NCI-H1092 (cell line): ENCODE measurements at regions not wholly inside any gene's neighbourhood (a gene's known extent, or its start where the extent isn't known, plus 50 kb on each side); places are given as distances from the start of the nearest gene placed in this dataset.
"Not testable (repeated sequence)": the region's sequence is repeated elsewhere in the genome, so short reads cannot be mapped to it uniquely, and the experiment has no call there.

ENCODE experiments used
- DNase-seq: peaks from one replicate; lab custom pipeline; 2025; lab: John Stamatoyannopoulos, UW

DNA sequence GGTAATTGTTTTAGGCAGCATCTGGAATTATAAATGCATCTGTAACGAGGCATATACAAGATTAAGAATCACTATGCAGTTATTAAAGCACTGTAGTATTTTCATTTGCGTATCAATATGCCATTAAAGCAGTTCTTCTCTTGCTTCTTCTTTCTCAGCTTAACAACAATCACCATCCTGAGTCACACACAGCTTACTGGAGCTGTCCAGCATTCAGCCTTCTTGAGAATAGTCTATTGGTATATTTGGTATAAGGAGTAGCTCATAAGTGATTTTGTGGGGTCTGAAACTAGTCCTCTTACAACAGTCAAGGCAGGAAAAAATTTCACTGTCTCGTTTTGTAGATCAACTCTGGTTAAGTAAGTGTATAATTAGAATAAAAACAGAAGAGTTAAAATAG, 523.0 kb upstream of the FOXG1 start:
- DNase-seq = no peak

DNA sequence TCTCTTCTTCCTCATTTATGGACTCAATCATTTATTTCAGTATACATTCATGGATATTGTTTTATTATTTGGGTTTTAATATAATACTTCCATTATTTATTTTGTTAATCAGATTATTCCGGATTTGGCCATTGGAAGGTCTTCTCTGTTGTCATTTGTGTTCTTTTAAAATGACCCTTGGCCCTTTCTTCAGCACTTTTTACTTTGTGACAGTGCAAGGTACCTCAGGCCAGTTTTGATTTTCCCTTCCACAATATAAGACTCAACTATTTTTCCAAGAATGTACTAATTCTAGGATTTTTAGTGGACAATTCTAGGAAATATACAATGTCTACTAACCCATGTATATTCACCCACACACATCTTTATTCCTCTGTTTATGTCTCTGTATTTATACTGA, 521.4 kb upstream of the FOXG1 start:
- no peak for DNase-seq

DNA sequence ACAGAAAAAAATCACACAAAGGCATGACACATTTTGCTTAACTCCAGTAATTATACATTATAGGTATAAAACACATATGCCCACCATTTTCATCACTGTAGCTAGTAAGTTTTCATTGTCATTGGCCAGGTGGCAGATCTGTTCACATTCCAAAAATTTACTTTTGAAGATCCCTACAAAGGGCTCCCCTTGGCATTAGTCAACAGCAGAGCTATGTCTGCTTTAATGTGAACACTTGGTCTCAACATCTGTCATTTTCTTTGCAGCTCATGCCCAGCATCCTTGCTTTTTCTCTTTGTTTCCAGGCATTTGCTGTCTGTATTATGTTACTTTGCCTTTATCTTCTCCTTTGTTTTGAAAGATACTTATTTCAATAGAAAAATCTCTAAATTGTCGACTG, 519.1 kb upstream of the FOXG1 start:
- DNase-seq = no peak

DNA sequence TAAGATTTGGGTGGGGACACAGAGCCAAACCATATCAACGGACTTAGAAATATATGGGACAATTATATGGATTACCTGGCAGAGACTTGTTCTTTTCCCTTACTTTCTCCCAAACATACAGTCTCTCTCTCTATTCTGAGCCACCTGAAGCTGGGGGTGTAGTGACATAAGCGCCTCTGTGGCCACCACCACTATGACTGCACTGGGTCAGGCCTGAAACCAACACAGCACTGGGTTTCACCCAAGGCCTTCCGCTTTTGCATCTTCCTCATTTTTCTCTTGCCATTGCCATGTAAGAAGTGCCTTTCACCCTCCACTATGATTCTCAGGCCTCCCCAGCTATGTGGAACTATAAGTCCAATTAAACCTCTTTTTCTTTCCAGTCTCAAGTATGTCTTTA, 514.5 kb upstream of the FOXG1 start:
- not testable (repeated sequence) for DNase-seq

DNA sequence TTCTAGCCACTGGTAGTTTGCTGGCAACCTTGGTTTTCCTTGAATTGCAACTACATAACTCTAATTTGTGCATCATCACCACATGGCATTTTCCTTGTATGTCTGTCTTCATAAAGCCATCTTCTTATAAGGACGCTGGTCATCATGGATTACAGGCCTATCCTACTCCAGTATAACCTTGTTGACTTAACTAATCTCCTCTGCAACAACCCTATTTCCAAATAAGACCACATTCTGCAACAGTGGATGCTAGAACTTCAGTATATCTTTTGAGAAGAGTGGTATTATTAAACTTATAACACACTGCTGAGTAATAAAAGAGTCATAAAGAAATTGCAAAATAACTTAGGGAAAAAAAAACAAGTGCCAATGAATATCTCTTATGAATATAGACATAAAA, 511.8 kb upstream of the FOXG1 start:
- DNase-seq = no peak

DNA sequence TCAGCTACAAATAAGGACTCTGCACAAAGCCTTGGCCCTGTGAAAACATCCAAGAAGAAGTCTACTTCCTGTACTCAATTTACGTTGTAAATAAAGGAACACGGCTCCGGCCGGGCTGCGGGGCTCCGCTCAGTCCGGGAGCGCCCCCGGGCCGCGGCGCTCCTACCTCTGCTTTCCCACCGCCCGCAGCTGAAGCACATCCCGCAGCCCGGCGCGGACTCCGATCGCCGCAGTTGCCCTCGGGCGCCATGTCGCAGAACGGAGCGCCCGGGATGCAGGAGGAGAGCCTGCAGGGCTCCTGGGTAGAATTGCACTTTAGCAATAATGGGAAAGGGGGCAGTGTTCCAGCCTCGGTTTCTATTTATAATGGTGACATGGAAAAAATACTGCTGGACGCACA, 502.3 kb upstream of the FOXG1 start:
- DNase-seq = no peak

DNA sequence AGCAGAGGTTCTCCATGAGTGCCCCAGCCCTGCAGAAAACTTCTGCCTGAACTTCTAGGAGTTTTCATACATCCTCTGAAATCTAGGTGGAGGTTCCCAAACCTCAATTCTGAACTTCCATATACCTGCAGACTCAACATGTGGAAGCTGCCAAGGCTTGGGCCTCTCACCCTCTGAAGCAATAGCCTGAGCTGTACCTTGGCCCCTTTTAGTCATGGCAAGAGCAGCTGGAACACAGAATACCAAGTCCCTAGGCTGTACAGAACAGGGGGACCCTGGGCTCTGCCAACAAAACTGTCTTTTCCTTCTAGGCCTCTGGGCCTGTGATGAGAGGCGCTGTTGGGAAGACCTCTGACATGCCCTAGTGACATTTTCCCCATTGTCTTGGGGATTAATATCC, 494.3 kb upstream of the FOXG1 start:
- DNase-seq = no peak

DNA sequence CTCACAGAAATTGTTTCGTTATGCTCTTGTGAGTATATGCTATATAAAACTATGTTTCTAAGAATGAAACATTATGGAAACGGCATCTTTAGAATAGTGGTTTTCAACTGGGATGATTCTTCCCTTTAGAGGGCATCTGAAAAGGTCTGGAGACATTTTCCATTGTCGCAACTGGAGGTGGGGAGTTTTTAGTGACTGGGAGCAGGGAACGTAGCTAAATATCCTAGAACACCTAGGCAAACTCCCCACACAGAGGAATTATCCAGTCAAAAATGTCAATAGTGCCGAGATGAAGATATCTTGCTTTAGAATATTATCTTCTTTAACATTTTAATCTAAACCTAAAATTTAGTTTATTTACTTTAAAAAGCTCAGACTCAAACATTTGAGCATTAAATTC, 486.1 kb upstream of the FOXG1 start:
- DNase-seq = no peak

DNA sequence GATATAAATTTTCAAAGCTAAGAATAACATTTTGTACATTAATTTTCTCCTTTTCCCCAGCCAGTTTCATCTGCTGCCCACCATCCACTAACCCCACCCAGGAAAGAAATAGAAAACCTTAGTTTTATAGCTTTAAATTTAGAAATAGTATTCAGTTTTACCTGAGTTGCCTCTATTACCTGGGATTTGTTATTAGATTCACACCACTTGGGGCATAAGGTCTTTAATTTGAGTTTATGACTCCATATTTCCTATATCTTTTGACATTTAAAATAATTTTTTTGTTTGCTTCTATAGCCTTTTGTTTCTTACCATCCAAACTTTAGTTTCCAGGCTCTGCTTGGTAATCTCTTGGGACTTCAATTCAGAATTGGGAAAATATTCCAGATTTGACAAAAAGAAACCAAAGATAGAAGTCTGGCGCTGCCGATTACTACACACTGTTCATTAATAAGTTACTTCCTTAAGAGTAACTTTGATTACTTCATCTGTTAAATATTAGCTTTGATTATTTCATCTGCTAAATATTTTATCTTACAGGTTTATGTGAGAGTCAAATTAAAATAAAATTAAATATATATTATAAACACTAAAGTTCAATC, 485.5 kb upstream of the FOXG1 start:
- DNase-seq = no peak

DNA sequence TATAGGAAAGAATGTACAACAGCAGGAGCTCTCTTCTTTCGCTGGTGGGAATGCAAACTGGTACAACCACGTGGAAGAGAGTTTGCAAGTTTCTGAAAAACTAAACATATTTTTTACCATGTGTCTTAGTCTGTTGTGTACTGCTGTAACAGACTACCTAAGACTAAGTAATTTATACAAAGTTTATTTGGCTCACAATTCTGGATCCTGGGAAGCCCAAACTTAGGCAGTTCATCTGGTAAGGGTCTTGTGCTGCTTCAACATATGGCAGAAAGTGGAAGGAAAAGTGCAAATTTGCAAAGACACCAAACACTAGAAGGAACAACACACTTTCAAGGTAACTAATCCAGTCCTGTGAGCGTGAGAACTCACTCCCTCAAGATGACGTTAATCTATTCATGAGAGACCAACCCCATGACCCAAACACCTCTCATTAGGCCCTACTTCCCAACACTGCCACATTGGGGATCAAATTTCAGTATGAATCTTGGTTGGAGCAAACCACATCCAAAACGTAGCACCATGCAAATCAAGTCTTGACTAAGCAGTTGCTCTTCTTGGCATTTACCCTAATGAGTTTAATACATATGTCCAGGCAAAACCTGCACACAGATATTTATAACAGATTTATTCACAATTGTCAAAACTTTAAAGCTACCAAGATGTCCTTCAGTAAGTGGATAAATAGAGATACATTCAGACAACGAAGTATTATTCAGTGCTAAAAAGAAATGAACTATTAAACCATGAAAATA, 481.9 kb upstream of the FOXG1 start:
- DNase-seq = no peak

DNA sequence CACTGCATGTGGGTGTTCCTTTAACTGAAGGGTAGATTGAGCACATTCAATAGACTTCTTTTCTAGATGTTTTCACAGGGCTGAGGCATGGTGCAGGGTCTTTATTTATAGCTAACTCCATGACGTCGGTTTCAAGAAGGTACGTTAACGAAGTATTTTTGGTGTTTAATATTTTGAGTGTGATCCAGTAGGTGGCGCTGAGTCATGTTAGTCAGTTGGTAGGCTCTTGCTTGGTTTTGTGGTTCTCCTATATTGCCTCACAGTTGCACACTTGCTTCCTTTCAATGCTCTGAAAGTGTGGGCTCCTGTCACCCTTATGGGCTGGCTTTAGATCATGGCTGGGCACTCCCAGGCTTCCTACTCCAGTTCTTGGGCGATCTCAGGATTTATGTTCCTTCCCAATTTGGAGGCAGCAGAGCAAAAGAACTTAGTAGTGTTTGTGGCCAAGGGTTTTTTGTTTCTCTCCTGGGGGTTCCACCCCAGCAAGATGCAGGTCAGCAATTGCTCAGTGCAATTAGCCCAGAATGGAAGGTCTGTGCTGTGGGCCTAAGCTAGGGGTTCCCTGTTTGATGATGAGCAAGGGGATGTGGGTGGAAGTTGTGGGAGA, 471.6 kb upstream of the FOXG1 start:
- DNase-seq = no peak

DNA sequence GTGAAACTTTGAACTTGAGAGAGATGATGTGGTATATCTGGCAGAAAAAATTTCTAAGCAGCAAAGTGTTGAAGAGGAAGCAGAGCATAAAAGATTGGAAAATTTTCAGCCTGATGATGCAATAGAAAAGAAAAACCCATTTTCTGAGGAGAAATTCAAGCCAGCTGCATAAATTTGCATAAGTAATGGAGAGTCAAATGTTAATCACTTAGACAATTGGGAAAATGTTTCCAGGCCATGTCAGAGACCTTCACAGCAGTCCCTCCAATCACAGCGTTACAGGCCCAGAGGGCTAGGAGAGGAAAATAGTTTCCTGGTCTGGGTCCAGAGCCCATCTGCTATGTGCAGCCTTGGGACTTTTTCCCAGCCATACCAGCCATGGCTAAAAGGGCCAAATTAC, 469.0 kb upstream of the FOXG1 start:
- no peak for DNase-seq

DNA sequence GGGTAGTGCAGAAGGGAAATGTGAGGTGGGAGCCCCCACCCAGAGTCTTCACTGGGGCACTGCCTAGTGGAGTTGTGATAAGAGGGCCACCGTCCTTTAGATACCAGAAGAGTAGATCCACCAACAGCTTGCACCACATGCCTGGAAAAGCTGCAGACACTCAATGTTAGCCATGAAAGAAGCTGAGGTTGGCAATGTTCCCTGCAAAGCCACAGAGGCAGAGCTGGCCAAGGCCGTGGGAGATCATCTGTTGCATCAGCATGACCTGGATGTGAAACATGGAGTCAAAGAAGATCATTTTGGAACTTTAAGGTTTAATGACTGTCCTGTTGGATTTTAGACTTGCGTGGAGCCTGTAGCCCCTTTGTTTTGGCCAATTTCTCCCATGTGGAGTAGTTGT, 468.4 kb upstream of the FOXG1 start:
- no peak for DNase-seq

DNA sequence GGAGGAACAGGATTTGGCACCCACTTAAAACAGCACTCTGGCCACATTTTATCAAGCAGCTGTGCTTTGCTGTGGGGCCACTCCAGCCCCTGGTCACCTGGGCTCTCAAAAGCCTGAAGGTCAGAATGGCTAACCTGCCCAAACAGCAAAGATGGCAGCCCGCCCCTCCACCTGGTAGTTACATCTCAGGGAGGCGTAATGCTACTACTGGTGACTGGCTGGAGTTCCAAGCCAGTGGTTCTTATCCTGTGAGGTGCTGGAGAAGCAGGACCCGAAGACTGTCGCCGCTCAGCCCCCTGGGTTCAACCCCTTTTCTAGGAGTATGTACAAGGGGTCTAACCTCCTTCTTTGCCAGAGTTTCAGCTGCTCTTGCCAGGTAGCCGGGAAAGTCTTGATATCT, 467.4 kb upstream of the FOXG1 start:
- no peak for DNase-seq

DNA sequence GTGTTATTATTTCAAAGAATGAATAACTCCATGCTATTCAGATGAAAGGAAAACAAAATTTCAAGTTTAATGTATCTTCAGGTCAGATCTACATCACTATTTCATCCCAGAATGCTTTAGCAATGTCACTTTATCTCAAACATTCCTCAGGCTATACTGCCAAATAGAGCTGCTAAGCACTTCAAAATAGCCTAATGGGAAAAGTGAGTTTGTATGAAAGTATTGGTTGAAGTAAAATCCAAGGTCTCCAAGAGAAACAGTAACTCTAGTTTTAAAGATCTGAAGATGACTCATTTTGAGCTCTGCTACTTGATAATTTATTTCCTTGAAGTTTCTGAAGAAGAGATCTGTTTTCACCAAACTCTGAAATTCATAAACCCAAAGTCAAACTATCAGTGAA, 466.2 kb upstream of the FOXG1 start:
- DNase-seq = no peak

DNA sequence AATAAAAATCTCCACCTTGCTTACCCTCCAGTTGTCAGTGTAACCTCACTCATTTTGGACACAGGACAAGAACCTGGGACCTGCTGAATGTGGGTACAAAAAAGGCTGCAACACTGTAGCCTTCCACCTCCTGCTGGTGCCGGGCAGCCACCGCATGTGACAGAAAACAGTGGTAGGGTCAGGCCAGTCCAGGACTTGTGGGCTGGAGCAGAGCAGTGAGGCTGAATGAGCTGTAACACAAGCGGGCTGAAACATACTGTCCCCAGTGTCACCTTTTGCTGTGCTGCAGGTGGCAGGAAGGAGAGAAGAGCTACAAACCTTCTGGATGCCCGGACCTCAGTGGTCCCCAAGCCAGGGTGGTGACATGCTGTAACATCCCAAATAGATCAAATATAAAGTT, 465.4 kb upstream of the FOXG1 start:
- DNase-seq = no peak

DNA sequence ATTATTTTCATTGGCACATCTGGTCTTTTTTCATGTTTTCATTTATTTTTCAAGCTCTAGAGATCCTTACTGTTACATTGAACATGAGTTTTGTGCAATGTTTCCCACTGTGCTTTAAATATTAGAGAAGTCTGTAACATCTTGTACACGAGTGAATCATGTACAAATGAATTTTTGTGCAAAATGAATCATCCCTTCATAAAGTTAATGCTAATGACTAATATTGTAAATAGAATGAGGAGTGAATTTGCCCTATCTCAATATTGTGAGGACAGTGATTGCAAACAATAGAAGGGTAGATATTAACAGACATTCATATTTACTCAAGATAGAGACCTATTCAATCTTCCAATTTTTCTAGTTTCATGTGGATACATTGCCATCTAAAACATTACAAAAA, 463.3 kb upstream of the FOXG1 start:
- no peak for DNase-seq

DNA sequence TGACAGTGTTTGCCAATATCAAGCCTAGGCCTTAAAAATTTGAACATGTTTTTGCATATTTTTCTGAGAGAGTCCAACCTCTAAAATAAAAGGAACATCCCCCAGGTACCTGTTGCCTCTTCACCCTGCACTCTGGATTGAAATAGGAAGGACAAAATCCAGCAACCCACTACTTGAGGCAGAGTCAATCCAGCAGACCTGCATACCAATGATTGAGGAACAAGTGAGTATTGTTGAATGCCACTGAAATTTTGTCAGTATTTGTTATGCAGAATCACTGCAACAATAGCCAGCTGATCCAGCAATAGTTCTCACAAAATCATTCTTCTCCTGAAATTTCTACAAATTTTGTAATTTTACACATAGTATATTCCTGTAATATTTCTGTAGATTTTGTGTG, 460.6 kb upstream of the FOXG1 start:
- DNase-seq = no peak

DNA sequence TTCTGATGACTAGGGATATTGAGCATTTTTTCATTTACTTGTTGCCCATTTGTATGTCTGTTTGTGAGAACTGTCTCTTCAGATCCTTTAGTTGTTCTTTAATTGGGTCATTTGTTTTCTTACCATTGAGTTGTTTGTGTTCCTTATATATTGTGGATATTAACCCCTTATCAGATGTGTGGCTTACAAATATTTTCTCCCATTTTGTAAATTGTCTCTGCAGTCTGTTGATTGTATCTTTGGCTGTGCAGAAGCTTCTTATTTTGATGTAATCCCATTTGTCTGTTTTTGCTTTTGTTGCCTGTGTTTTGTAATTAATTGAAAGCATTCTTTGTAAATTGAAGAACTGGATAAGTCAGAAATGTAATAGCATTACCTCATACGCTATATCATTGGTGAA, 459.1 kb upstream of the FOXG1 start:
- no peak for DNase-seq

DNA sequence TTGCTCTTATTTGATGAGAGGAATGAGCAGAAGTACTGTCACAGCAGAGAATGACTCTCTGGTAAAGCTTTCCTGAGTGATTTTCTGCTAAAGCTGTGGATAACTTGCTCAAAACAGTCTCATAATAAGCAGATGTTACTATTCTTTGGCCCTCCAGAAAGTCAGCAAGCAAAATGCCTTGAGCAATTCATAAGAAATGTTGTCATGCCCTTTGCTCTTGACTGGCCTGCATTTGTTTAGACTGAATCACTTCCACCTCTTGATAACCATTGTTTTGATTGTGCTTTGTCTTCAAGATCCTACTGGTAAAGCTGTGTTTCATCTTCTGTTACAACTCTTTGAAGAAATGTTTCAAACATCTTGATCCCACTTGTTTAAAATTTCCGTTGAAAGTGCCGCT, 457.9 kb upstream of the FOXG1 start:
- no peak for DNase-seq

DNA sequence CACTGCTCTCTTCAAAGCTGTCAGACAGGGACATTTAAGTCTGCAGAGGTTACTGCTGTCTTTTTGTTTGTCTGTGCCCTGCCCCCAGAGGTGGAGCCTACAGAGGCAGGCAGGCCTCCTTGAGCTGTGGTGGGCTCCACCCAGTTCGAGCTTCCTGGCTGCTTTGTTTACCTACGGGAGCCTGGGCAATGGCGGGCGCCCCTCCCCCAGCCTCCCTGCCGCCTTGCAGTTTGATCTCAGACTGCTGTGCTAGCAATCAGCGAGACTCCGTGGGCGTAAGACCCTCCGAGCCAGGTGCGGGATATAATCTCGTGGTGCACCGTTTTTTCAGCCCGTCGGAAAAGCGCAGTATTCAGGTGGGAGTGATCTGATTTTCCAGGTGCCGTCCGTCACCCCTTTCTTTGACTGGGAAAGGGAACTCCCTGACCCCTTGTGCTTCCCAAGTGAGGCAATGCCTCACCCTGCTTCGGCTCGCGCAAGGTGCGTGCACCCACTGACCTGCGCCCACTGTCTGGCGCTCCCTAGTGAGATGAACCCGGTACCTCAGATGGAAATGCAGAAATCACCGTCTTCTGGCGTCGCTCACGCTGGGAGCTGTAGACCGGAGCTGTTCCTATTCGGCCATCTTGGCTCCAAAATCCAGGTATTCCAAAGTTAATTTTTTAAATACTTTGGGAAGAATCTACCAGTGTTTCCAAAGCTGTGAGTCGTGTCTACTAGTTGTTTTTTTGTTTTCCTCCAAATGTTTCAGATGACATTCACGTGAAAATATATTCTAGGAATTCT, 448.5 kb upstream of the FOXG1 start:
- DNase-seq = not testable (repeated sequence)

DNA sequence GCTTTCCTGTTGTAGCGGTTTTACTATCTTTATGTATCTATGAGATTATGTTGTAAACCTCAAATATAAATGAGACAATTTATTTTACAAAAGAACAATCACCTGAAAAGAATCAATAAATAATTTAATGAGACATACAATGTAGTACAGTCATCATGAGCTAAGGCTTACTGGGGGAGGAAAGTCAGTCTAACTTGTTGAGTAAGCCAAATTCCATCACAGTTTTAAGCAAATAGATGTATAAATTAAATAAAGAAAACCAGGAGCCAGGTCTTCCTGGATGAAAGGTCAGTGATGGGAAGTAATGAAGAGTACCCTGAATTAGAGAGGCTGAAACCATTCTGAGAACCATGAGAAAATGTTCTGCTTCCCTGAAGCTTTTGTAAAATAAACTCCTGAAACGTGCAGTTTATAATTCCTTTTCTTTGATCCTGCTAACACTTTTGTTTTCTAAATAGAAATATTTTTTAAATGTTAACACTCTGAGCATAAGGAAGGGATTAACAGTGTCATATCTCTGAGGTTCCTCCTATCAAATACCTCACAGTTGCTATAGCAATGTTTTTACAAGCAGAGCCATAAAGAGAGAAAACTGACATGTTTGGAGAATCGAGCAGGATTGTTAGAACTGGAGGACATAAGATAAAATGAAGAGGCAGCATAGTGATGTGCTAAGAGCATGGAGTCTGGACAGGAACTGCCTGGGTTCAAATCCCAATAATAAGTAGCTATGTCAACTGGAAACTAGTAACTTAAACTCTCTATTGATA, 444.9 kb upstream of the FOXG1 start:
- no peak for DNase-seq
